Retinal pigment epithelial cell (primary cell): ENCODE measurements at regions not wholly inside any gene's neighbourhood (a gene's known extent, or its start where the extent isn't known, plus 50 kb on each side); places are given as distances from the start of the nearest gene placed in this dataset.

ENCODE experiments used
- DNase-seq: peaks from one replicate; pipeline ENCODE4 v3.0.0-alpha.2; 2010; ENCODE audit warnings: low read depth
- H3K4me3 ChIP-seq: 2 replicates; pipeline ENCODE4 v1.5.1; 2011; ENCODE audit warnings: mild to moderate bottlenecking, low read length, control low read depth, moderate library complexity
- TF ChIP-seq, protein P1 (sequence below): conservative IDR thresholded peaks from 2 replicates; pipeline ENCODE4 v1.5.1; 2011; ENCODE audit warnings: low read depth, low read length, control low read depth, inconsistent platforms

DNA sequence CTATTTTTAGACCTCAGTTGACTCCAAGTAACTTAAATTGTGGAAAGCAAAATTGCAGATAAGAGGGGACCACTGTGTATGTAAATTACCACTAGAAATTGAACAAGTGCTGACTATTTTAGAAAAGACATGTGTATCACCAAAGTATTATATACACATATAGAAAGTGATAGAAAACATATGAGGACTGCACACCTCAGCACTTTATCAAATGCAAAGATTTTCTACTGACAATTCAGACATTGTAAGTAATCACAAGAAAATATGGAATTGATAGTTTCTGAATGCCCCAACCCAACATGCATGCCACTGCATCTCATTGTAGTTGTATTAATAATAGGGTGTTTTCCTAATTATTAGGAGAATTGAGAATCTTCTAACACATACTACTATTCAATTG is 536.5 kb downstream of the CDH11 start:
- TF ChIP-seq, protein P1, sequence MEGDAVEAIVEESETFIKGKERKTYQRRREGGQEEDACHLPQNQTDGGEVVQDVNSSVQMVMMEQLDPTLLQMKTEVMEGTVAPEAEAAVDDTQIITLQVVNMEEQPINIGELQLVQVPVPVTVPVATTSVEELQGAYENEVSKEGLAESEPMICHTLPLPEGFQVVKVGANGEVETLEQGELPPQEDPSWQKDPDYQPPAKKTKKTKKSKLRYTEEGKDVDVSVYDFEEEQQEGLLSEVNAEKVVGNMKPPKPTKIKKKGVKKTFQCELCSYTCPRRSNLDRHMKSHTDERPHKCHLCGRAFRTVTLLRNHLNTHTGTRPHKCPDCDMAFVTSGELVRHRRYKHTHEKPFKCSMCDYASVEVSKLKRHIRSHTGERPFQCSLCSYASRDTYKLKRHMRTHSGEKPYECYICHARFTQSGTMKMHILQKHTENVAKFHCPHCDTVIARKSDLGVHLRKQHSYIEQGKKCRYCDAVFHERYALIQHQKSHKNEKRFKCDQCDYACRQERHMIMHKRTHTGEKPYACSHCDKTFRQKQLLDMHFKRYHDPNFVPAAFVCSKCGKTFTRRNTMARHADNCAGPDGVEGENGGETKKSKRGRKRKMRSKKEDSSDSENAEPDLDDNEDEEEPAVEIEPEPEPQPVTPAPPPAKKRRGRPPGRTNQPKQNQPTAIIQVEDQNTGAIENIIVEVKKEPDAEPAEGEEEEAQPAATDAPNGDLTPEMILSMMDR = no peak
- no peak for DNase-seq

DNA sequence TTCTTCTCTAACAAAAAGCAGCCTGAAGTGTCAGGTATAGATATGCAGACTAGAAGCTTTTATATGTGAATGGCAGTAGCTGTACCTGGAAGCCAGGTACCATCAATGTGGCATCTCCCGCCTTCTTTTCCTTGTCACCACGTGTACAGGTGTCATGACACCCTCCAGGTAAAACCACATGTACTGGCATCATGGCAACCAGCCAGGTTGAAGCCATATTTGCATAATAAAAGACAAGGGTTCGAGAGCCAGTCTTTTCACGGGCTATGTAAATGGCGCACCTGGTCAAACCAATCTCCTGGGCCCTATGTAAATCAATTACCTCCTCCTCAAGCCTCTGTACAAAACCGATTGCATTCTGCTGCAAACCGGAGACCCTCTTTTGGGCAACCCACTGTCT is 541.3 kb downstream of the CDH11 start:
- TF ChIP-seq, protein P1 = no peak
- H3K4me3 ChIP-seq = no peak overlapping the region
- no peak for DNase-seq

More for the DNA sequence above, 536.5 kb downstream of the CDH11 start:
- H3K4me3 ChIP-seq = no peak overlapping the region

DNA sequence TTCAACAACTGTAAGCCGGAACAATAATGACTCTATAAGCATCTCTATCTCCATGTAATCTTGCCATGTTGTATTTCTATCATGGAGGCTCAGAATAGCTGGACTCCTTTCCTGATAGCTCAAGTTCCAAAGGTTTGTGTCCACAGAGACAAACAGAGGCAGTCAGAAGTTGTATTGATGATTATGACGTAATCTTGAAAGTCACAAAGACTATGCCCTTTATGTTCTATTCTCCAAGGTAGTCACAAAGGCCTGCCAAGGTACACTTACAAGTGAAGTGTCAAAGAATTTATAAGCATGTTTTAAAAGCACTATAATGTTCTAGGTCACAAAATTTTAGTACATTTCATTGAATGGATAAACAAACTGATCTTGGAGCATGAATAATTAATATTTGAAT is 542.2 kb downstream of the CDH11 start:
- no peak overlapping the region for H3K4me3 ChIP-seq
- TF ChIP-seq, protein P1 = no peak
- no peak for DNase-seq

DNA sequence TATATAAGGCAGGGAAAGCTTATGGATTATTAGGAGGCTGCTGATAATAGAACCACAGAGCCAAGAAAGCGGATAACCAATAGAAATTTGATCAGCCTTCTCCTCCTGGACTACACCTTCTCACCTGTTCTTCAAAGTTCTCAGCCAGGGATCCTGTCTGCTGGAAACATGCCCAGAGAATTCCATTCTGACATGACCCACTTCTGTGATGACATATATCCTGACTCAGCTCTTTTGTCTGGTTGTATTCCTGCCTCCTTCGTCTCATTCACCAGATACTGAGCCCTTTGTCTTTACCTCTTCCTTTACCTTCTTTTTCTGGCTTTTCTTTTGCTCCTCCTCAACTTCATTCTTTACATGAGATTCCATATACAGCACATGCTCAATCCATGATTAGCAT is 576.1 kb downstream of the CDH11 start:
- no peak overlapping the region for H3K4me3 ChIP-seq
- DNase-seq = no peak
- TF ChIP-seq, protein P1 = no peak

DNA sequence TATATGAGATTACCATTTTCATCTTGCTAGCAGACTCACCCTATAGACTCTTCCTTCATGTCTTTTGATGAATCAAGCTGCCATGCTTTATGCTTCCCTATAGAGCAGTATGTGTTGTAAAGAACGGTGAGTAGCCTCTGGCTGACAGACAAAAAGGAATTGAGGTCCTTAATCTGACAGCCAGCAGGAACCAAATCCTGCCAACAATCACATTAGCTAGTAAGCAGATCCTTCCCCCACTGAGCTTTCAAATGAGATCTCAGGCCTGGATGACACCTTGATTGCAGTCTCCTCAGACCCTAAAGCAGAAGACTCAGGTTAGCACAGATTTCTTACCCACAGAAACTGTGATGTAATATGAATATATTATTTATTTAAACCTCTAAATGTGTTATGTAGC is 577.0 kb downstream of the CDH11 start:
- H3K4me3 ChIP-seq = no peak overlapping the region
- no peak for DNase-seq

DNA sequence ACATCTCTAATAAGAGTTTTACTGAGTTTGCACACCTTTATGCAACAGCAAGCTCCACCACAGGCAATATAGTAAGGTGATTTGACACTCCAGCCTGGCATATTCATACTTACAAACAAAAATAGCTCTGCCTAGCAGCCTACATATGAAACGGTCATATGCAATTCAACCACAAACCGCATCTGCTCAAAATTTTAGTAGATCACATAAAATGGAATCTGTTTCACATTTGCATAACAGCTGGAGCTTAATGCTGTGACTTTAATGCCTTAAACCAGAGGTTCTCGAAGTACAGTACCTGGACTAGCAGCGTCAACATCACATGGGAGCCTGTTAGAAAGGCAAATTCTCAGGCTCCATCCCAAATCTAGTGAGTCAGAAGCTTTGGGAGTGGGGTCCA is 578.4 kb downstream of the CDH11 start:
- no peak for DNase-seq
- H3K4me3 ChIP-seq = no peak overlapping the region
- TF ChIP-seq, protein P1 = no peak

More for the DNA sequence above, 577.0 kb downstream of the CDH11 start:
- TF ChIP-seq, protein P1 = no peak

DNA sequence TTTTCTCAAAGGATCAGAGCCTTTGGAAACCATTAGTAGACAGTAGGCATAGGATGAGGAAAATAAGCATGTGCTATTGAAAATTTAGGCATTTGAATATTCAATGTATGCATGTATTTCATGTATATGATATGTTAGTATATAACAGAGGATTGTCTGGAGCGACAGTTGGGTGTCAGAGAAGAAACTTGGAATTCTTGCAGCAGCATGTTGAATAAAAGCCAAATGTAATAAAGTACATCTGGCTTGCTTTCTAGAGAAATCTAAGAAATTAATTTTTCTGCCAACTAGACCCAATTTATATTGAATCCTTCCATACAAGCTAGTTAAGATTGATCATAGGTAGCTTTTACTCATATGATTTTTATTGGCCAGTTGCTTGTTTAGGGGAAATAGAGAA is 578.8 kb downstream of the CDH11 start:
- no peak for DNase-seq
- TF ChIP-seq, protein P1 = no peak
- H3K4me3 ChIP-seq = no peak overlapping the region
